H1 (cell line): ENCODE measurements at regions not wholly inside any gene's neighbourhood (a gene's known extent, or its start where the extent isn't known, plus 50 kb on each side); places are given as distances from the start of the nearest gene placed in this dataset.

ENCODE experiments used
- ASH2L ChIP-seq: fragments of 200-600, 300-600 bp; sonication (generic); IDR thresholded peaks from one replicate; pipeline ENCODE4 v1.7.1; 2017; ENCODE audit warnings: low read length
- CBX8 ChIP-seq: fragments of 300-800, 300-1000 bp; sonication (generic); IDR thresholded peaks from 2 replicates; pipeline ENCODE4 v1.7.1; 2016; ENCODE audit warnings: low read depth, low read length, borderline replicate concordance
- CEBPB ChIP-seq: IDR thresholded peaks from 2 replicates; pipeline ENCODE4 v1.6.1; 2012; ENCODE audit warnings: low read depth, low read length
- EGR1 ChIP-seq: IDR thresholded peaks from 2 replicates; pipeline ENCODE4 v1.6.1; 2011; ENCODE audit warnings: low read depth, low read length, borderline replicate concordance
- EZH2 ChIP-seq: fragments of 200-600 bp; sonication (generic); IDR thresholded peaks from 2 replicates; pipeline ENCODE4 v1.7.1; 2012; ENCODE audit warnings: low read depth, mild to moderate bottlenecking, moderate library complexity, low read length, inconsistent platforms; ENCODE audit not compliant: severe bottlenecking
- GABPA ChIP-seq: IDR thresholded peaks from 2 replicates; pipeline ENCODE4 v1.6.1; 2011; ENCODE audit warnings: mild to moderate bottlenecking, low read length, moderate library complexity, borderline replicate concordance; ENCODE audit not compliant: insufficient read depth
- NANOG ChIP-seq: IDR thresholded peaks from 2 replicates; pipeline ENCODE4 v1.6.1; 2011; ENCODE audit warnings: low read length, low read depth, mild to moderate bottlenecking, inconsistent platforms; ENCODE audit not compliant: insufficient read depth, poor library complexity, severe bottlenecking
- PHF8 ChIP-seq: fragments of 200-600 bp; sonication (generic); conservative IDR thresholded peaks from 2 replicates; pipeline ENCODE4 v1.7.1; 2012; ENCODE audit warnings: low read depth, mild to moderate bottlenecking, inconsistent platforms, low read length, moderate library complexity
- TF ChIP-seq, protein P1 (sequence below): fragments of 300-600 bp; sonication (generic); IDR thresholded peaks from 2 replicates; pipeline ENCODE4 v1.7.1; 2012; ENCODE audit warnings: low read length, moderate library complexity, mild to moderate bottlenecking, inconsistent platforms; ENCODE audit not compliant: insufficient replicate concordance
- TF ChIP-seq, protein P2 (sequence below): IDR thresholded peaks from 2 replicates; pipeline ENCODE4 v1.6.1; 2012; ENCODE audit warnings: inconsistent platforms
- TF ChIP-seq, protein P3 (sequence below): IDR thresholded peaks from 2 replicates; pipeline ENCODE4 v1.6.1; 2012; ENCODE audit warnings: inconsistent platforms

DNA sequence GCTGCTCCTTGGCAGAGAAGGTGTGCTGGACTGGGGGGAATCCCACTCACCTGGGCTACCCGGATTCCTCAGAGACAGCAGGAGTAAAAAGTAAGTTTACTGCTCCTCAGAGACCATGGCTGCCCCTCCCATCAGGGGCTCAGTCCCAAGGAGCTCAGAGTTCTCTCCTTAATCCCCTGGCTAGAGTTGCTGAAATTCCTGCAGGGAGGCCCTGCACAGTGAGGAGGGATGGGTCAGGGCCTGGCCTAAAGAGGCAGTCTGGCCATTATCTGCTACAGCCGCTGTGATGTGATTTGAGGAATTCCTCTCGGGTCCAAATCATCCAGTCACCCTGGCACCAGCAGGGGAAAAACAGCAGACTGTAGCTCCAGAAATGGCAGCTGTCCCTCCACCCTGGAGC, 502.5 kb downstream of the PCDH17 start (continued):
- TF ChIP-seq, protein P1, sequence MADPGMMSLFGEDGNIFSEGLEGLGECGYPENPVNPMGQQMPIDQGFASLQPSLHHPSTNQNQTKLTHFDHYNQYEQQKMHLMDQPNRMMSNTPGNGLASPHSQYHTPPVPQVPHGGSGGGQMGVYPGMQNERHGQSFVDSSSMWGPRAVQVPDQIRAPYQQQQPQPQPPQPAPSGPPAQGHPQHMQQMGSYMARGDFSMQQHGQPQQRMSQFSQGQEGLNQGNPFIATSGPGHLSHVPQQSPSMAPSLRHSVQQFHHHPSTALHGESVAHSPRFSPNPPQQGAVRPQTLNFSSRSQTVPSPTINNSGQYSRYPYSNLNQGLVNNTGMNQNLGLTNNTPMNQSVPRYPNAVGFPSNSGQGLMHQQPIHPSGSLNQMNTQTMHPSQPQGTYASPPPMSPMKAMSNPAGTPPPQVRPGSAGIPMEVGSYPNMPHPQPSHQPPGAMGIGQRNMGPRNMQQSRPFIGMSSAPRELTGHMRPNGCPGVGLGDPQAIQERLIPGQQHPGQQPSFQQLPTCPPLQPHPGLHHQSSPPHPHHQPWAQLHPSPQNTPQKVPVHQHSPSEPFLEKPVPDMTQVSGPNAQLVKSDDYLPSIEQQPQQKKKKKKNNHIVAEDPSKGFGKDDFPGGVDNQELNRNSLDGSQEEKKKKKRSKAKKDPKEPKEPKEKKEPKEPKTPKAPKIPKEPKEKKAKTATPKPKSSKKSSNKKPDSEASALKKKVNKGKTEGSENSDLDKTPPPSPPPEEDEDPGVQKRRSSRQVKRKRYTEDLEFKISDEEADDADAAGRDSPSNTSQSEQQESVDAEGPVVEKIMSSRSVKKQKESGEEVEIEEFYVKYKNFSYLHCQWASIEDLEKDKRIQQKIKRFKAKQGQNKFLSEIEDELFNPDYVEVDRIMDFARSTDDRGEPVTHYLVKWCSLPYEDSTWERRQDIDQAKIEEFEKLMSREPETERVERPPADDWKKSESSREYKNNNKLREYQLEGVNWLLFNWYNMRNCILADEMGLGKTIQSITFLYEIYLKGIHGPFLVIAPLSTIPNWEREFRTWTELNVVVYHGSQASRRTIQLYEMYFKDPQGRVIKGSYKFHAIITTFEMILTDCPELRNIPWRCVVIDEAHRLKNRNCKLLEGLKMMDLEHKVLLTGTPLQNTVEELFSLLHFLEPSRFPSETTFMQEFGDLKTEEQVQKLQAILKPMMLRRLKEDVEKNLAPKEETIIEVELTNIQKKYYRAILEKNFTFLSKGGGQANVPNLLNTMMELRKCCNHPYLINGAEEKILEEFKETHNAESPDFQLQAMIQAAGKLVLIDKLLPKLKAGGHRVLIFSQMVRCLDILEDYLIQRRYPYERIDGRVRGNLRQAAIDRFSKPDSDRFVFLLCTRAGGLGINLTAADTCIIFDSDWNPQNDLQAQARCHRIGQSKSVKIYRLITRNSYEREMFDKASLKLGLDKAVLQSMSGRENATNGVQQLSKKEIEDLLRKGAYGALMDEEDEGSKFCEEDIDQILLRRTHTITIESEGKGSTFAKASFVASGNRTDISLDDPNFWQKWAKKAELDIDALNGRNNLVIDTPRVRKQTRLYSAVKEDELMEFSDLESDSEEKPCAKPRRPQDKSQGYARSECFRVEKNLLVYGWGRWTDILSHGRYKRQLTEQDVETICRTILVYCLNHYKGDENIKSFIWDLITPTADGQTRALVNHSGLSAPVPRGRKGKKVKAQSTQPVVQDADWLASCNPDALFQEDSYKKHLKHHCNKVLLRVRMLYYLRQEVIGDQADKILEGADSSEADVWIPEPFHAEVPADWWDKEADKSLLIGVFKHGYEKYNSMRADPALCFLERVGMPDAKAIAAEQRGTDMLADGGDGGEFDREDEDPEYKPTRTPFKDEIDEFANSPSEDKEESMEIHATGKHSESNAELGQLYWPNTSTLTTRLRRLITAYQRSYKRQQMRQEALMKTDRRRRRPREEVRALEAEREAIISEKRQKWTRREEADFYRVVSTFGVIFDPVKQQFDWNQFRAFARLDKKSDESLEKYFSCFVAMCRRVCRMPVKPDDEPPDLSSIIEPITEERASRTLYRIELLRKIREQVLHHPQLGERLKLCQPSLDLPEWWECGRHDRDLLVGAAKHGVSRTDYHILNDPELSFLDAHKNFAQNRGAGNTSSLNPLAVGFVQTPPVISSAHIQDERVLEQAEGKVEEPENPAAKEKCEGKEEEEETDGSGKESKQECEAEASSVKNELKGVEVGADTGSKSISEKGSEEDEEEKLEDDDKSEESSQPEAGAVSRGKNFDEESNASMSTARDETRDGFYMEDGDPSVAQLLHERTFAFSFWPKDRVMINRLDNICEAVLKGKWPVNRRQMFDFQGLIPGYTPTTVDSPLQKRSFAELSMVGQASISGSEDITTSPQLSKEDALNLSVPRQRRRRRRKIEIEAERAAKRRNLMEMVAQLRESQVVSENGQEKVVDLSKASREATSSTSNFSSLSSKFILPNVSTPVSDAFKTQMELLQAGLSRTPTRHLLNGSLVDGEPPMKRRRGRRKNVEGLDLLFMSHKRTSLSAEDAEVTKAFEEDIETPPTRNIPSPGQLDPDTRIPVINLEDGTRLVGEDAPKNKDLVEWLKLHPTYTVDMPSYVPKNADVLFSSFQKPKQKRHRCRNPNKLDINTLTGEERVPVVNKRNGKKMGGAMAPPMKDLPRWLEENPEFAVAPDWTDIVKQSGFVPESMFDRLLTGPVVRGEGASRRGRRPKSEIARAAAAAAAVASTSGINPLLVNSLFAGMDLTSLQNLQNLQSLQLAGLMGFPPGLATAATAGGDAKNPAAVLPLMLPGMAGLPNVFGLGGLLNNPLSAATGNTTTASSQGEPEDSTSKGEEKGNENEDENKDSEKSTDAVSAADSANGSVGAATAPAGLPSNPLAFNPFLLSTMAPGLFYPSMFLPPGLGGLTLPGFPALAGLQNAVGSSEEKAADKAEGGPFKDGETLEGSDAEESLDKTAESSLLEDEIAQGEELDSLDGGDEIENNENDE: no peak
- TF ChIP-seq EGR1 (no peak), ASH2L (no peak), PHF8 (no peak), NANOG (no peak), GABPA (no peak), CEBPB (no peak), CBX8 (no peak), EZH2 (no peak)
- TF ChIP-seq, protein P2, sequence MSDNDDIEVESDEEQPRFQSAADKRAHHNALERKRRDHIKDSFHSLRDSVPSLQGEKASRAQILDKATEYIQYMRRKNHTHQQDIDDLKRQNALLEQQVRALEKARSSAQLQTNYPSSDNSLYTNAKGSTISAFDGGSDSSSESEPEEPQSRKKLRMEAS: no peak
- TF ChIP-seq, protein P3, sequence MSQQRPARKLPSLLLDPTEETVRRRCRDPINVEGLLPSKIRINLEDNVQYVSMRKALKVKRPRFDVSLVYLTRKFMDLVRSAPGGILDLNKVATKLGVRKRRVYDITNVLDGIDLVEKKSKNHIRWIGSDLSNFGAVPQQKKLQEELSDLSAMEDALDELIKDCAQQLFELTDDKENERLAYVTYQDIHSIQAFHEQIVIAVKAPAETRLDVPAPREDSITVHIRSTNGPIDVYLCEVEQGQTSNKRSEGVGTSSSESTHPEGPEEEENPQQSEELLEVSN: no peak
